Neural cell (in vitro differentiated cells): ENCODE measurements at regions not wholly inside any gene's neighbourhood (a gene's known extent, or its start where the extent isn't known, plus 50 kb on each side); places are given as distances from the start of the nearest gene placed in this dataset.
"Not testable (repeated sequence)": the region's sequence is repeated elsewhere in the genome, so short reads cannot be mapped to it uniquely, and the experiment has no call there.

ENCODE experiments used
- EP300 ChIP-seq: fragments of 450-650 bp; conservative IDR thresholded peaks from 2 replicates; pipeline ENCODE4 v1.6.1; 2014; ENCODE audit warnings: antibody characterized with exemption, mild to moderate bottlenecking, moderate library complexity; ENCODE audit not compliant: poor library complexity, severe bottlenecking
- RAD21 ChIP-seq: fragments of 450-650 bp; conservative IDR thresholded peaks from 2 replicates; pipeline ENCODE4 v1.6.1; 2014; ENCODE audit warnings: antibody characterized with exemption, mild to moderate bottlenecking, moderate library complexity
- SMC3 ChIP-seq: fragments of 450-650 bp; conservative IDR thresholded peaks from 2 replicates; pipeline ENCODE4 v1.6.1; 2014; ENCODE audit warnings: antibody characterized with exemption, mild to moderate bottlenecking, moderate library complexity; ENCODE audit not compliant: poor library complexity
- TF ChIP-seq, protein P1 (sequence below): fragments of 450-650 bp; IDR thresholded peaks from 2 replicates; pipeline ENCODE4 v1.5.1; 2014; ENCODE audit warnings: antibody characterized with exemption, mild to moderate bottlenecking, moderate library complexity; ENCODE audit not compliant: poor library complexity, severe bottlenecking
- TF ChIP-seq, protein P2 (sequence below): IDR thresholded peaks from 2 replicates; pipeline ENCODE4 v1.6.1; 2012; ENCODE audit warnings: borderline replicate concordance

DNA sequence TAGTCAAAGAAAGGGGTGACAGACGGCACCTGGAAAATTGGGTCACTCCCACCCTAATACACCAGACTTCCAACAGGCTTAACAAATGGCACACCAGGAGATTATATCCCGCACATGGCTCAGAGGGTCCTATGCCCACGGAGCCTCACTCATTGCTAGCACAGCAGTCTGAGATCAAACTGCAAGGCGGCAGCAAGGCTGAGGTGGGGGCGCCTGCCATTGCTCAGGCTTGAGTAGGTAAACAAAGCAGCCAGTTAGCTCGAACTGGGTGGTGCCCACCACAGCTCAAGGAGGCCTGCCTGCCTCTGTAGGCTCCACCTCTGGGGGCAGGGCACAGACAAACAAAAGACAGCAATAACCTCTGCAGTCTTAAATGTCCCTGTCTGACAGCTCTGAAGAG is 482.5 kb downstream of the SUCLG1 start:
- TF ChIP-seq, protein P1, sequence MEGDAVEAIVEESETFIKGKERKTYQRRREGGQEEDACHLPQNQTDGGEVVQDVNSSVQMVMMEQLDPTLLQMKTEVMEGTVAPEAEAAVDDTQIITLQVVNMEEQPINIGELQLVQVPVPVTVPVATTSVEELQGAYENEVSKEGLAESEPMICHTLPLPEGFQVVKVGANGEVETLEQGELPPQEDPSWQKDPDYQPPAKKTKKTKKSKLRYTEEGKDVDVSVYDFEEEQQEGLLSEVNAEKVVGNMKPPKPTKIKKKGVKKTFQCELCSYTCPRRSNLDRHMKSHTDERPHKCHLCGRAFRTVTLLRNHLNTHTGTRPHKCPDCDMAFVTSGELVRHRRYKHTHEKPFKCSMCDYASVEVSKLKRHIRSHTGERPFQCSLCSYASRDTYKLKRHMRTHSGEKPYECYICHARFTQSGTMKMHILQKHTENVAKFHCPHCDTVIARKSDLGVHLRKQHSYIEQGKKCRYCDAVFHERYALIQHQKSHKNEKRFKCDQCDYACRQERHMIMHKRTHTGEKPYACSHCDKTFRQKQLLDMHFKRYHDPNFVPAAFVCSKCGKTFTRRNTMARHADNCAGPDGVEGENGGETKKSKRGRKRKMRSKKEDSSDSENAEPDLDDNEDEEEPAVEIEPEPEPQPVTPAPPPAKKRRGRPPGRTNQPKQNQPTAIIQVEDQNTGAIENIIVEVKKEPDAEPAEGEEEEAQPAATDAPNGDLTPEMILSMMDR = not testable (repeated sequence)
- TF ChIP-seq, protein P2, sequence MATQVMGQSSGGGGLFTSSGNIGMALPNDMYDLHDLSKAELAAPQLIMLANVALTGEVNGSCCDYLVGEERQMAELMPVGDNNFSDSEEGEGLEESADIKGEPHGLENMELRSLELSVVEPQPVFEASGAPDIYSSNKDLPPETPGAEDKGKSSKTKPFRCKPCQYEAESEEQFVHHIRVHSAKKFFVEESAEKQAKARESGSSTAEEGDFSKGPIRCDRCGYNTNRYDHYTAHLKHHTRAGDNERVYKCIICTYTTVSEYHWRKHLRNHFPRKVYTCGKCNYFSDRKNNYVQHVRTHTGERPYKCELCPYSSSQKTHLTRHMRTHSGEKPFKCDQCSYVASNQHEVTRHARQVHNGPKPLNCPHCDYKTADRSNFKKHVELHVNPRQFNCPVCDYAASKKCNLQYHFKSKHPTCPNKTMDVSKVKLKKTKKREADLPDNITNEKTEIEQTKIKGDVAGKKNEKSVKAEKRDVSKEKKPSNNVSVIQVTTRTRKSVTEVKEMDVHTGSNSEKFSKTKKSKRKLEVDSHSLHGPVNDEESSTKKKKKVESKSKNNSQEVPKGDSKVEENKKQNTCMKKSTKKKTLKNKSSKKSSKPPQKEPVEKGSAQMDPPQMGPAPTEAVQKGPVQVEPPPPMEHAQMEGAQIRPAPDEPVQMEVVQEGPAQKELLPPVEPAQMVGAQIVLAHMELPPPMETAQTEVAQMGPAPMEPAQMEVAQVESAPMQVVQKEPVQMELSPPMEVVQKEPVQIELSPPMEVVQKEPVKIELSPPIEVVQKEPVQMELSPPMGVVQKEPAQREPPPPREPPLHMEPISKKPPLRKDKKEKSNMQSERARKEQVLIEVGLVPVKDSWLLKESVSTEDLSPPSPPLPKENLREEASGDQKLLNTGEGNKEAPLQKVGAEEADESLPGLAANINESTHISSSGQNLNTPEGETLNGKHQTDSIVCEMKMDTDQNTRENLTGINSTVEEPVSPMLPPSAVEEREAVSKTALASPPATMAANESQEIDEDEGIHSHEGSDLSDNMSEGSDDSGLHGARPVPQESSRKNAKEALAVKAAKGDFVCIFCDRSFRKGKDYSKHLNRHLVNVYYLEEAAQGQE = not testable (repeated sequence)
- not testable (repeated sequence) for TF ChIP-seq EP300, RAD21, SMC3
